ENCODE measurements at regions not wholly inside any gene's neighbourhood (a gene's known extent, or its start where the extent isn't known, plus 50 kb on each side); places are given as distances from the start of the nearest gene placed in this dataset.
"Not testable (repeated sequence)": the region's sequence is repeated elsewhere in the genome, so short reads cannot be mapped to it uniquely, and the experiment has no call there.

- no peak for ATAC-seq
- no peak for DNase-seq (ENCODE audit: low spot score)
Measured at GRCh38 chr14:82872494-82872893, 1338.8 kb upstream of the SEL1L start.

GRCh38 chr14:82878951-82879350, 1345.3 kb upstream of the SEL1L start:
- DNase-seq (ENCODE audit: low spot score): no peak
- no peak for ATAC-seq

- DNase-seq (ENCODE audit: low spot score): no peak
- no peak for ATAC-seq
Measured at GRCh38 chr14:82879949-82880535, 1346.4 kb upstream of the SEL1L start.

GRCh38 chr14:82886670-82887069, 1353.0 kb upstream of the SEL1L start:
- no peak for ATAC-seq

GRCh38 chr14:82889701-82890100, 1356.0 kb upstream of the SEL1L start:
- DNase-seq (ENCODE audit: low spot score): no peak
- ATAC-seq: no peak

More at GRCh38 chr14:82886670-82887069, 1353.0 kb upstream of the SEL1L start:
- no peak for DNase-seq (ENCODE audit: low spot score)

- DNase-seq (ENCODE audit: low spot score) (no peak), ATAC-seq (no peak)
Measured at GRCh38 chr14:82896476-82896875, 1362.8 kb upstream of the SEL1L start.

DNA sequence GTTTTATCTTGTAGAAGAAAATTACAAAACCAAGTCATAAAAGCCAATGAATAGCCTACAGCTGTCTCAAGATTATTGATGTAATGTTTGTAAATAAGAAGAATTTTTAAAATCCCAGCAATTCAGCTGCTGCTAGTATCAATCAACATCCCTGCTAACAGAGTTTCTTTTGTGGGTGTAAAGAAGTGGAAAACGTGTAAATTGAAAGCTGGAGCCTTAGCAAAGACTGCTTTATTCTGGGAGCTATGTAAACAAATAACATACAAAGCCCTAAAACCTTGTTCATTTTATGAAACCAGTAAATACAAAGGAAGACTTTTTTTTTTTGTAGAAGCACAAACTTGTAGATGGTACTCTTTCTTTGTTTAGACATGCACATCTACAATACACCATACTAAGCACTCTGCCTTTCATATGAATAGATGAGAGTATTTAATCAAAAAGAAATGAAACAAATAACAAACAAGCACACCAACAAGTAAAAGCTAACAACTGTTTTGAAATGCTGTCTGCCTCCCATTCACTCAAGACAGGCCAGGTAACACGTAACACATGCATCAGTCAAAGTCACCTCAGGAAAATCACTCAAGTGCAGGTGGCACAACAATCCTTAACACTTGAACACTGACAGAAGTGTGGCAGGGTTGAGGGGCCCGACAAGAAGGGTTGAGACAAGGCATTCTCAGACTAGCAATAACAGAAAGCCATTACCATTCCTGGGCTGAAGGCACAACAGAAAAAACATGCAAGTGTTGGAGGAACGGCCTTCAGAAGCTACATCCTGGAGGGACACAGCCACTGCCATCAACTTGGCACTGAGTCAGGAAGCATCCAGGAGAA, 1364.0 kb upstream of the SEL1L start:
- DNase-seq (ENCODE audit: low spot score) (no peak), ATAC-seq (no peak)

- DNase-seq (ENCODE audit: low spot score): no peak
- no peak for ATAC-seq
Measured at GRCh38 chr14:82905762-82906161, 1372.1 kb upstream of the SEL1L start.

DNA sequence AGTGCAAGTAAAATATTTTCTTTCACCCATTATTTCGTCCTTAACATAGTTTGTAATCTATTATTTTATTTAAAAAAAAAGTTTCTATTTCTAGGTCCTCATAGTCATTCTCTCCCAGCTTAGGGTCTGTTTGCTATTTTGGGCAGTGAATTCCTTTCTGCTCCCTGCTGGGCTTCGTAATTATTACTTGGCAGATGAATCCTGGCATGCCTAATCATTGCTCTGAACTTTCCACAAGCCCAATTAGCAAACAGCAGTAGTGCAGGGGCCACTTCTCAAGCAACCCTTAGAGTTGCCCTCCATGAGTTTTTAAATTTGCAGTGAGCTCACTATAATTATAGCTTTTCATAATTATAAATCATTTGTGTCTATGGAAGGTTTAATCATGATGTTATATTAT, 1378.3 kb upstream of the SEL1L start:
- ATAC-seq (no peak), DNase-seq (ENCODE audit: low spot score) (no peak)

GRCh38 chr14:82913396-82913795, 1379.7 kb upstream of the SEL1L start:
- ATAC-seq: no peak
- DNase-seq (ENCODE audit: low spot score): no peak

GRCh38 chr14:82915381-82915780, 1381.7 kb upstream of the SEL1L start:
- ATAC-seq: no peak

DNA sequence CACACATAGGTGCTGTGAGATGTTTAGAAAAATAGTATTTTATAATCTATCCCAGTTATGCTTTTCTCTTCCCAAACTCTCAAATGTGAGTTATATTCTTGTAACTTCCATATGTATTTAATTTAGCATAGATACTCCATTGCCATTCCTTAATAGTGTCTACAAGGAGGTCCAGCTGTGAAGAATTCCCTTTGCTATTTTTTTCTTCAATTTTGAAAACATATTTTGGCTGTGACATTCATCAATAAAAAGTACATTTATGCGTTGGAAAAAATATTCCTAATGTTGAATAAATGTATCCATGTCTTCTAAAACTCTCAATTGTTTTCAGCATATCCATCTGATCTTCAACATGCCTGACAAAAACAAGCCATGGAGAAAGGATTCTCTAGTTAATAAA, 1402.0 kb upstream of the SEL1L start:
- ATAC-seq: no peak
- DNase-seq (ENCODE audit: low spot score): no peak

More at GRCh38 chr14:82915381-82915780, 1381.7 kb upstream of the SEL1L start:
- no peak for DNase-seq (ENCODE audit: low spot score)

- DNase-seq (ENCODE audit: low spot score) (no peak), ATAC-seq (no peak)
Measured at GRCh38 chr14:82951171-82951570, 1417.5 kb upstream of the SEL1L start.

GRCh38 chr14:82963756-82964155, 1430.1 kb upstream of the SEL1L start:
- ATAC-seq (no peak), DNase-seq (ENCODE audit: low spot score) (no peak)

DNA sequence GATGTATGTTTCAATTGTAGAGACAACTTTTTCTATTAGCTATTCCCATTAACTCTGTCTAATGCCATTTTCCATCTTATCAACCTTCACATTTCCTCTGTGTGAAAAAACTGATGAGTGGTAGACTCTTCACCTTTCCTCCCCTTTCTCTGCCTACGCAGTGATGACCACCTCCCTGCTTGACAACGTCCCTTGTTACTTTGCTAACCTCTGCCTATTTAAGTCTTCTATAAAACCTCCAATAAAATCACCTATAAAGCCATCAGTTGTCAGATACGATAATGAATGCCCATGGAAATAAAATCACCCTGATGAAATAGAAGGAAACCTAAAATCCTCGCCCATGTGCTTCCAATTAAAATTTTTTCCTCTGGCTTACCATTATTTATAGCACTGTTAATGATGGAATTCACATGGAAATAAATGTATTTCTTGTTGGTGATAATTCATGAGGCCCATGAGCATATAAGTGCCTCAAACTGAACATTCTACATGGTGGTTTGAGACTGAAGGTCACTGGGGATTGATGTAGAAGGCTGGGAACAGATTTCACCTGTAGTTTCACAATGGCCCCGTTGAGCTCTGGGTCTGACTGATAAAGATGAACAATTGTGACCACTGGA, 1454.0 kb upstream of the SEL1L start:
- ATAC-seq: no peak
- no peak for DNase-seq (ENCODE audit: low spot score)

- DNase-seq (ENCODE audit: low spot score); ATAC-seq: not testable (repeated sequence)
Measured at GRCh38 chr14:82994547-82994946, 1460.9 kb upstream of the SEL1L start.

GRCh38 chr14:82999802-83000201, 1466.1 kb upstream of the SEL1L start:
- DNase-seq (ENCODE audit: low spot score) (no peak), ATAC-seq (no peak)

GRCh38 chr14:83004456-83005006, 1470.9 kb upstream of the SEL1L start:
- DNase-seq (ENCODE audit: low spot score): no peak
- no peak for ATAC-seq

- DNase-seq (ENCODE audit: low spot score) (no peak), ATAC-seq (no peak)
Measured at GRCh38 chr14:83006121-83006670, 1472.5 kb upstream of the SEL1L start.

DNA sequence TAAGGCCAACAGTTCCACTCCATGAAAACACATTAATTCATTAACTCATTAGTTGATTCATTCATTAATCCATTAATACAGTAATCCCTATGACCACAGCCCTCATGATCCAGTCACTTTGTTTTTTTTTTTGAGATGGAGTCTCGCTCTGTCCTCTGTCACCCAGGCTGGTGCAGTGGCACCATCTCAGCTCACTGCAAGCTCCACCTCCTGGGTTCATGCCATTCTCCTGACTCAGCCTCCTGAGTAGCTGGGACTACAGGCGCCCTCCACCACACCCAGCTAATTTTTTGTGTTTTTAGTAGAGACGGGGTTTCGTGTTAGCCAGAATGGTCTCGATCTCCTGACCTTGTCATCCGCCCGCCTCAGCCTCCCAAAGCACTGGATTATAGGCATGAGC, 1473.4 kb upstream of the SEL1L start:
- not testable (repeated sequence) for ATAC-seq; DNase-seq (ENCODE audit: low spot score)

DNA sequence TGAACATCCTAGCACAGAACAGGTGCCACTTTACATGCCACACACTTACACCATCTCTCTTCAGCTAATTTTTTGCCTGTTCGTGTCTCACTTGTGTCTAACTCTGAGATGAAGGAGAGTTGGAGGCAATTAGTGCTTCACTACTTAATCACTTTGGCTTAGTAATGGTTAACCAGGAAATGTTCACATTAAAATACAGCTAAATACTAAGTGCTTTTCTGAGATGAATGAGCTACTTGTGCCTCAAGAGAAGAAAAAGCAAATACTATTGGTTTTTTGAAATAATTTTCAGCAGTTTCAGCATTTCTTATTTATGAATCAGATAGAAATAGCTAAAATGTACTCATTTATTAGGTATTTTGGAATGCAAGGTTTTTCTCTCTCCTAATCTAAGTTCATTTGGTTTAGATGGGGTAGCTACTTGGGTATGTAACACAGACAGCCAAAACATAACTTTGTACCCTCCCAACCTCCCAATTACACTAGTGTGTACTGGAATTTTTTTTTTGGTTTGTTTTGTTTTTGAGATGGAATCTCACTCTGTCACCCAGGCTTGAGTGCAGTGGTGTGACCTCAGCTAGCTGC, 1474.1 kb upstream of the SEL1L start:
- ATAC-seq (no peak), DNase-seq (ENCODE audit: low spot score) (no peak)
